HEK293T (cell line): ENCODE measurements at regions not wholly inside any gene's neighbourhood (a gene's known extent, or its start where the extent isn't known, plus 50 kb on each side); places are given as distances from the start of the nearest gene placed in this dataset.
"Not testable (repeated sequence)": the region's sequence is repeated elsewhere in the genome, so short reads cannot be mapped to it uniquely, and the experiment has no call there.

Experiments
- ARNT ChIP-seq: fragments of 450-650 bp; IDR thresholded peaks from 2 replicates; pipeline ENCODE4 v1.6.1; 2017; ENCODE audit warnings: mild to moderate bottlenecking
- BHLHE40 ChIP-seq: fragments of 450-650 bp; IDR thresholded peaks from 2 replicates; pipeline ENCODE4 v1.6.1; 2016; ENCODE audit warnings: mild to moderate bottlenecking, moderate library complexity, borderline replicate concordance
- CTBP1 ChIP-seq: fragments of 450-650 bp; IDR thresholded peaks from 2 replicates; pipeline ENCODE4 v1.6.1; 2016; ENCODE audit warnings: borderline replicate concordance
- ELF4 ChIP-seq: fragments of 450-650 bp; IDR thresholded peaks from 2 replicates; pipeline ENCODE4 v1.6.1; 2017; ENCODE audit warnings: antibody characterized with exemption
- FOXK2 ChIP-seq: fragments of 450-650 bp; IDR thresholded peaks from 2 replicates; pipeline ENCODE4 v1.6.1; 2016; ENCODE audit warnings: mild to moderate bottlenecking
- FOXM1 ChIP-seq: fragments of 450-650 bp; IDR thresholded peaks from 2 replicates; pipeline ENCODE4 v1.6.1; 2017; ENCODE audit warnings: mild to moderate bottlenecking, borderline replicate concordance
- HDGF ChIP-seq: fragments of 450-650 bp; IDR thresholded peaks from 2 replicates; pipeline ENCODE4 v1.6.1; 2017; ENCODE audit warnings: antibody characterized with exemption, borderline replicate concordance
- LEF1 ChIP-seq: fragments of 450-650 bp; IDR thresholded peaks from 2 replicates; pipeline ENCODE4 v1.6.1; 2017; ENCODE audit warnings: mild to moderate bottlenecking, borderline replicate concordance
- NFRKB ChIP-seq: fragments of 450-650 bp; IDR thresholded peaks from 2 replicates; pipeline ENCODE4 v1.6.1; 2016; ENCODE audit warnings: mild to moderate bottlenecking, moderate library complexity
- PKNOX1 ChIP-seq: fragments of 450-650 bp; IDR thresholded peaks from 2 replicates; pipeline ENCODE4 v1.6.1; 2016
- SP1 ChIP-seq: fragments of 450-650 bp; IDR thresholded peaks from 2 replicates; pipeline ENCODE4 v1.6.1; 2017
- SUZ12 ChIP-seq: fragments of 450-650 bp; IDR thresholded peaks from 2 replicates; pipeline ENCODE4 v1.6.1; 2016; ENCODE audit warnings: mild to moderate bottlenecking
- TARDBP ChIP-seq: fragments of 450-650 bp; IDR thresholded peaks from 2 replicates; pipeline ENCODE4 v1.6.1; 2016
- ZNF384 ChIP-seq: fragments of 450-650 bp; IDR thresholded peaks from 2 replicates; pipeline ENCODE4 v1.6.1; 2016

GRCh38 chr3:27821609-27822008 lies 99.5 kb upstream of the EOMES start:
- TF ChIP-seq ELF4, TARDBP, PKNOX1, FOXM1, SP1, CTBP1, BHLHE40, FOXK2, LEF1, NFRKB, HDGF, SUZ12, ARNT, ZNF384: not testable (repeated sequence)
